Gastrocnemius medialis (tissue), 4 donors: ENCODE measurements at regions not wholly inside any gene's neighbourhood (a gene's known extent, or its start where the extent isn't known, plus 50 kb on each side); places are given as distances from the start of the nearest gene placed in this dataset.

Experiments
- ATAC-seq, 2 donors: fragments of 150-250 bp; one replicate each; pipeline ENCODE4 v1.9.1; 2016
- DNase-seq, 2 donors: peaks; one replicate each; pipeline ENCODE4 v3.0.0-alpha.2; 2019
- H3K27ac ChIP-seq, 4 donors: fragments of 200-600 bp; sonication (generic); 1 replicate in 1 of 4; 2 replicates in 3 of 4; pipeline ENCODE4 v1.5.1; 2016 to 2018; ENCODE audit warnings: mild to moderate bottlenecking in 2 of 4, moderate library complexity in 1 of 4
- H3K27me3 ChIP-seq, 3 donors: fragments of 200-600 bp; sonication (generic) in 2 of 3; 1 replicate in 1 of 3; 2 replicates in 2 of 3; pipeline versions ENCODE4 v1.5.1 to v1.6.0; 2016 to 2019; ENCODE audit warnings: mild to moderate bottlenecking in 1 of 3, moderate library complexity in 1 of 3
- H3K36me3 ChIP-seq, 2 donors: fragments of 200-600 bp; sonication (generic) in 1 of 2; one replicate each; pipeline ENCODE4 v1.5.1; 2017 to 2018
- H3K4me1 ChIP-seq, 2 donors: fragments of 200-600 bp; sonication (generic) in 1 of 2; one replicate each; pipeline ENCODE4 v1.5.1; 2016 to 2017; ENCODE audit warnings: mild to moderate bottlenecking in 2 of 2
- H3K4me3 ChIP-seq, 4 donors: fragments of 200-600 bp; sonication (generic) in 3 of 4; 1 replicate in 1 of 4; 2 replicates in 3 of 4; pipeline ENCODE4 v1.5.1; 2016 to 2019; ENCODE audit warnings: mild to moderate bottlenecking in 2 of 4
- H3K9me3 ChIP-seq, 3 donors: fragments of 200-600 bp; sonication (generic) in 2 of 3; 1 replicate in 1 of 3; 2 replicates in 2 of 3; pipeline ENCODE4 v1.5.1; 2016 to 2019
- CTCF ChIP-seq, 5 experiments: fragments of 450-650 bp in 3 of 5; fragments of 200-600 bp in 2 of 5; sonication (generic) in 2 of 5; IDR thresholded peaks in 4 of 5; conservative IDR thresholded peaks in 1 of 5; 1 replicate in 4 of 5; 2 replicates in 1 of 5; pipeline ENCODE4 v1.5.1; 2016 to 2019; ENCODE audit warnings: antibody characterized with exemption in 5 of 5, mild to moderate bottlenecking in 3 of 5, moderate library complexity in 3 of 5
- POLR2A ChIP-seq, 2 donors: fragments of 450-650 bp; IDR thresholded peaks; one replicate each; pipeline ENCODE4 v1.6.1; 2017; ENCODE audit warnings: antibody characterized with exemption in 2 of 2, mild to moderate bottlenecking in 2 of 2, moderate library complexity in 2 of 2
- in situ Hi-C, 4 donors: fragments of 200-750 bp; cut with MboI; loops; one replicate each; pipeline versions ENCODE4 v1.15.0 to v1.8.0; 2017; ENCODE audit warnings: low sequenced_read_pairs in 4 of 4
- intact Hi-C: fragments of 100-400 bp; cut with DNase I; formaldehyde crosslinking; loops from one replicate; pipeline ENCODE4 v1.15.1; 2023; ENCODE audit warnings: low total_unique reads

- intact Hi-C loops (no loop called here), in situ Hi-C loops (no loop called here)
- Histone ChIP-seq H3K4me3 (no peak overlapping the region), H3K36me3 (no peaks in the 10 kb centered on the region), H3K4me1 (no peaks in the 10 kb centered on the region), H3K27me3 (no peaks in the 10 kb centered on the region), H3K9me3 (no peaks in the 10 kb centered on the region), H3K27ac (no peak overlapping the region)
- DNase-seq (no peak), ATAC-seq (no peak)
- no peak for TF ChIP-seq POLR2A (IDR thresholded peaks at IDR 0.05)
- TF ChIP-seq CTCF (IDR thresholded peaks at IDR 0.05 in 4 of 5, conservative IDR thresholded peaks at IDR 0.05 in 1 of 5) = no peak
Observed at GRCh38 chr3:161884830-161885229, 388.2 kb downstream of the OTOL1 start.

GRCh38 chr3:161890147-161890625 is 393.6 kb downstream of the OTOL1 start:
- no peaks in the 10 kb centered on the region for H3K9me3 ChIP-seq
- DNase-seq (no peak), ATAC-seq (no peak)
- H3K27ac ChIP-seq = no peak overlapping the region
- H3K4me3 ChIP-seq = no peak overlapping the region
- intact Hi-C loops (no loop called here), in situ Hi-C loops (no loop called here)
- H3K27me3 ChIP-seq = no peaks in the 10 kb centered on the region
- no peaks in the 10 kb centered on the region for H3K4me1 ChIP-seq
- TF ChIP-seq CTCF (IDR thresholded peaks at IDR 0.05 in 4 of 5, conservative IDR thresholded peaks at IDR 0.05 in 1 of 5) = no peak
- no peak for TF ChIP-seq POLR2A (IDR thresholded peaks at IDR 0.05)
- no peaks in the 10 kb centered on the region for H3K36me3 ChIP-seq

GRCh38 chr3:161893972-161894371 is 397.4 kb downstream of the OTOL1 start:
- no peak for DNase-seq
- TF ChIP-seq POLR2A (IDR thresholded peaks at IDR 0.05) = no peak
- TF ChIP-seq CTCF (IDR thresholded peaks at IDR 0.05 in 4 of 5, conservative IDR thresholded peaks at IDR 0.05 in 1 of 5) = no peak

GRCh38 chr3:161894657-161895056 is 398.0 kb downstream of the OTOL1 start:
- TF ChIP-seq CTCF (IDR thresholded peaks at IDR 0.05 in 4 of 5, conservative IDR thresholded peaks at IDR 0.05 in 1 of 5) (no peak), POLR2A (IDR thresholded peaks at IDR 0.05) (no peak)
- intact Hi-C loops = no loop called here

More at GRCh38 chr3:161893972-161894371, 397.4 kb downstream of the OTOL1 start:
- Histone ChIP-seq H3K27me3 (no peaks in the 10 kb centered on the region), H3K4me3 (no peak overlapping the region), H3K27ac (no peak overlapping the region), H3K36me3 (no peaks in the 10 kb centered on the region), H3K9me3 (no peaks in the 10 kb centered on the region), H3K4me1 (no peaks in the 10 kb centered on the region)
- no peak for ATAC-seq
- intact Hi-C loops (no loop called here), in situ Hi-C loops (no loop called here)

GRCh38 chr3:161905520-161906132 is 409.0 kb downstream of the OTOL1 start:
- intact Hi-C loops (no loop called here), in situ Hi-C loops (no loop called here)
- no peaks in the 10 kb centered on the region for H3K27me3 ChIP-seq
- H3K27ac ChIP-seq = no peak overlapping the region
- no peak overlapping the region for H3K4me3 ChIP-seq
- ATAC-seq = no peak
- H3K36me3 ChIP-seq = no peaks in the 10 kb centered on the region
- H3K9me3 ChIP-seq = no peaks in the 10 kb centered on the region
- TF ChIP-seq POLR2A (IDR thresholded peaks at IDR 0.05) (no peak), CTCF (IDR thresholded peaks at IDR 0.05 in 4 of 5, conservative IDR thresholded peaks at IDR 0.05 in 1 of 5) (no peak)
- H3K4me1 ChIP-seq = no peaks in the 10 kb centered on the region
- DNase-seq = no peak

More at GRCh38 chr3:161894657-161895056, 398.0 kb downstream of the OTOL1 start:
- Histone ChIP-seq H3K36me3 (no peaks in the 10 kb centered on the region), H3K4me3 (no peak overlapping the region), H3K4me1 (no peaks in the 10 kb centered on the region), H3K27me3 (no peaks in the 10 kb centered on the region), H3K9me3 (no peaks in the 10 kb centered on the region), H3K27ac (no peak overlapping the region)
- ATAC-seq = no peak
- no peak for DNase-seq
- in situ Hi-C loops = no loop called here
